OCI-LY1 (cell line): ENCODE measurements at regions not wholly inside any gene's neighbourhood (a gene's known extent, or its start where the extent isn't known, plus 50 kb on each side); places are given as distances from the start of the nearest gene placed in this dataset.

ENCODE experiments used
- CTCF ChIP-seq: fragments of 200-600 bp; sonication (generic), shearing (Covaris generic); IDR thresholded peaks from 2 replicates; pipeline ENCODE4 v1.5.1; 2017; ENCODE audit warnings: mild to moderate bottlenecking, antibody characterized with exemption, low read length, moderate library complexity, mixed read lengths
- EZH2 ChIP-seq: fragments of 200-600 bp; sonication (generic), shearing (Covaris generic); IDR thresholded peaks from 2 replicates; pipeline ENCODE4 v1.8.0; 2017; ENCODE audit warnings: borderline replicate concordance, mixed run types, mild to moderate bottlenecking, antibody characterized with exemption, low read length, moderate library complexity, mixed read lengths

- no peak for TF ChIP-seq CTCF
- TF ChIP-seq EZH2, result no peak
Measured at GRCh38 chr12:88870000-88870737, 289.9 kb upstream of the KITLG start.
